ENCODE measurements at regions not wholly inside any gene's neighbourhood (a gene's known extent, or its start where the extent isn't known, plus 50 kb on each side); places are given as distances from the start of the nearest gene placed in this dataset.

DNA sequence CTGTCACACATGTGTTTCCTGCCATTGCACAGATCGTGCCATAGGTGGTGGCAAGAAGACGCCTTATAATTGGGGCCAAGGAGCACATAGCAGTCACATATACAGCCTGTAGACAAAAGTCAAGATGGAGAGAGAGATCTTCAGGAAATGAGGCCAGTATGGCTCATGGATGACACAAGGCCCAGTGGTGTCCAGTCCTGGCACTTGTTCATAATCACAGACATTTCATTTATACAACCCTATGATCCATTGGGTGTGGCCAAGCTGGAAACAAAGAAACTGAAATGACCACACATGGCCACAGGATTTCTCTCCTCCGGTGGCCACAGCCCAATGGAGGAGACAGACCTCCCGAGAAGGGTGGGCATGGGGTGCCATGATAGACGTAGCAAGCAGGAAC, 78.5 kb upstream of the KAZN start:
- no peak for DNase-seq (ENCODE audit: low spot score)
- TF ChIP-seq EZH2 (IDR thresholded peaks at IDR 0.05; ENCODE audit: borderline replicate concordance, low read depth, low read length, poor library complexity, severe bottlenecking), result no peak
- TF ChIP-seq, protein P1, sequence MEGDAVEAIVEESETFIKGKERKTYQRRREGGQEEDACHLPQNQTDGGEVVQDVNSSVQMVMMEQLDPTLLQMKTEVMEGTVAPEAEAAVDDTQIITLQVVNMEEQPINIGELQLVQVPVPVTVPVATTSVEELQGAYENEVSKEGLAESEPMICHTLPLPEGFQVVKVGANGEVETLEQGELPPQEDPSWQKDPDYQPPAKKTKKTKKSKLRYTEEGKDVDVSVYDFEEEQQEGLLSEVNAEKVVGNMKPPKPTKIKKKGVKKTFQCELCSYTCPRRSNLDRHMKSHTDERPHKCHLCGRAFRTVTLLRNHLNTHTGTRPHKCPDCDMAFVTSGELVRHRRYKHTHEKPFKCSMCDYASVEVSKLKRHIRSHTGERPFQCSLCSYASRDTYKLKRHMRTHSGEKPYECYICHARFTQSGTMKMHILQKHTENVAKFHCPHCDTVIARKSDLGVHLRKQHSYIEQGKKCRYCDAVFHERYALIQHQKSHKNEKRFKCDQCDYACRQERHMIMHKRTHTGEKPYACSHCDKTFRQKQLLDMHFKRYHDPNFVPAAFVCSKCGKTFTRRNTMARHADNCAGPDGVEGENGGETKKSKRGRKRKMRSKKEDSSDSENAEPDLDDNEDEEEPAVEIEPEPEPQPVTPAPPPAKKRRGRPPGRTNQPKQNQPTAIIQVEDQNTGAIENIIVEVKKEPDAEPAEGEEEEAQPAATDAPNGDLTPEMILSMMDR (conservative IDR thresholded peaks at IDR 0.05; ENCODE audit: low read depth, low read length), result no peak
- no peaks in the 10 kb centered on the region for H3K27me3 ChIP-seq (replicated peaks; ENCODE audit: insufficient read depth, low read depth, low read length, poor library complexity)
- no peaks in the 10 kb centered on the region for H3K9me3 ChIP-seq (ENCODE audit: low read depth, low read length, poor library complexity, severe bottlenecking)
- H3K4me3 ChIP-seq (ENCODE audit: low read depth, low read length, poor library complexity, severe bottlenecking), result no peak overlapping the region
- intact Hi-C loops (cut with micrococcal nuclease; ENCODE audit: unreplicated experiment), result no loop called here
- CTCF ChIA-PET, result no interaction called here
- peaks cover 11% of the 10 kb centered on the region for H3K4me1 ChIP-seq (ENCODE audit: insufficient read depth, low read length, poor library complexity, severe bottlenecking)
- POLR2A ChIA-PET (ENCODE audit: low non-redundant PET), result no interaction called here
- BruUV-seq (replicated peaks), result no TSS peak
- H3K27ac ChIP-seq (ENCODE audit: low read depth, low read length, poor library complexity, severe bottlenecking), result no peak overlapping the region
- no peaks in the 10 kb centered on the region for H3K36me3 ChIP-seq (ENCODE audit: insufficient read depth, low read length, poor library complexity, severe bottlenecking)

DNA sequence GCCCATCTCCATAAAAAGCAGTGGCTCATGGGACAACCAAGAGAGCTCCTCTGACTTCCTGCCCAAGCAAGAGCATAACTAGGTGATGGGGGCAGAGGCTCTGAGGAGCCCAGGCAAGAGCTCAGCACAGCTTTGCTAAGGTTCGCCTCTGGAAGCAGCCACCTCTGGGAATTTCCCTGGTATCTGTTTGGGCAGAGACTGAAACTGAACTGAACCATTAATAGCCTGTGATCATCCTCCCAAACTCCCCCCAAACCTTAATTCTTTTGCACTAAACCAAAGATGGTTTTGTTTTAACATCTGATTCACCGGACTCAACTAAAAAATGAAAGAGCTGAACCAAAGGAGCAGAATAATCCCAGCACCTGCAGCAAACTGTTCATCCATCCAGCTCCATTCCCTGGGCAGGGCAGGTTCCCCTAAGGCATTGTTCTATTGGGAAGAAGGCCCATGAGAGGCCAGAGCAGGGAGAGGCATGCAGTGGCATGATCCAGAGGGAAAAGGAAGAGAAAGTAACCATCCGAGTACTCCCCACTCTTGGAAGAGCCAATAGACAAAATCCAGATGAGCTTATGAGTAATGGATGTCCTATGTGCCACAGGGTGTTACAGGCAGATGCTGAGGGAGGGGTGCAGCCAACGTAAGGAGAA, 77.8 kb upstream of the KAZN start:
- no peak for DNase-seq (ENCODE audit: low spot score)
- Histone ChIP-seq H3K36me3 (ENCODE audit: insufficient read depth, low read length, poor library complexity, severe bottlenecking) (no peaks in the 10 kb centered on the region), H3K4me3 (ENCODE audit: low read depth, low read length, poor library complexity, severe bottlenecking) (no peak overlapping the region), H3K4me1 (ENCODE audit: insufficient read depth, low read length, poor library complexity, severe bottlenecking) (peaks cover 10% of the 10 kb centered on the region), H3K9me3 (ENCODE audit: low read depth, low read length, poor library complexity, severe bottlenecking) (no peaks in the 10 kb centered on the region), H3K27ac (ENCODE audit: low read depth, low read length, poor library complexity, severe bottlenecking) (no peak overlapping the region), H3K27me3 (replicated peaks; ENCODE audit: insufficient read depth, low read depth, low read length, poor library complexity) (no peaks in the 10 kb centered on the region)
- TF ChIP-seq EZH2 (IDR thresholded peaks at IDR 0.05; ENCODE audit: borderline replicate concordance, low read depth, low read length, poor library complexity, severe bottlenecking), result no peak
- TF ChIP-seq, protein P1 (conservative IDR thresholded peaks at IDR 0.05; ENCODE audit: low read depth, low read length), result no peak
- BruUV-seq (replicated peaks), result no TSS peak
- CTCF ChIA-PET, result no interaction called here
- POLR2A ChIA-PET (ENCODE audit: low non-redundant PET), result no interaction called here
- intact Hi-C loops (cut with micrococcal nuclease; ENCODE audit: unreplicated experiment), result no loop called here

DNA sequence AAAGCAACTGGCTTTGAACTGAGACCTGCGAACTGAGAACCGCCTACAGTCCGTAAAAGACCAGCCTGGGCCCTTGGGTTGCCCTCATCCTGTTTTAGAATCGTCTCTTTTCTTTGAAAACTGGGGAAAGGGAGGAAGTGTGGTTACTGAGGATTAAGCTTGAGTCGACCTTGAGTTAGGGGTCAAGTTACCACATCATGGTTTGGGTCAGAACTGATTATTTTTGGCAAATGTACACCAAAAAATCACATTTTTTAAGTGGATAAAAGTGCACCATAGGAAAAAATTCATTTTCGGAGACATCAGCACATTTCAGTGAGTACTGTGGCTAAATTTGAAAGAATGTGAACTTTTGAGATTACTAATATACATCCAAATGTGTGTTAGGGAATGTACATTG, 76.9 kb upstream of the KAZN start:
- no TSS peak for BruUV-seq (replicated peaks)
- no peak for DNase-seq (ENCODE audit: low spot score)
- Histone ChIP-seq H3K27me3 (replicated peaks; ENCODE audit: insufficient read depth, low read depth, low read length, poor library complexity) (no peaks in the 10 kb centered on the region), H3K4me3 (ENCODE audit: low read depth, low read length, poor library complexity, severe bottlenecking) (no peak overlapping the region), H3K4me1 (ENCODE audit: insufficient read depth, low read length, poor library complexity, severe bottlenecking) (peaks cover 10% of the 10 kb centered on the region), H3K36me3 (ENCODE audit: insufficient read depth, low read length, poor library complexity, severe bottlenecking) (no peaks in the 10 kb centered on the region), H3K9me3 (ENCODE audit: low read depth, low read length, poor library complexity, severe bottlenecking) (no peaks in the 10 kb centered on the region), H3K27ac (ENCODE audit: low read depth, low read length, poor library complexity, severe bottlenecking) (no peak overlapping the region)
- CTCF ChIA-PET, result no interaction called here
- intact Hi-C loops (cut with micrococcal nuclease; ENCODE audit: unreplicated experiment), result no loop called here
- POLR2A ChIA-PET (ENCODE audit: low non-redundant PET), result no interaction called here
- TF ChIP-seq, protein P1 (conservative IDR thresholded peaks at IDR 0.05; ENCODE audit: low read depth, low read length), result no peak
- TF ChIP-seq EZH2 (IDR thresholded peaks at IDR 0.05; ENCODE audit: borderline replicate concordance, low read depth, low read length, poor library complexity, severe bottlenecking), result no peak

Data from A673 (cell line).